GM04504 (cell line): ENCODE measurements at regions not wholly inside any gene's neighbourhood (a gene's known extent, or its start where the extent isn't known, plus 50 kb on each side); places are given as distances from the start of the nearest gene placed in this dataset.
"Not testable (repeated sequence)": the region's sequence is repeated elsewhere in the genome, so short reads cannot be mapped to it uniquely, and the experiment has no call there.

Source experiments
- DNase-seq: peaks from one replicate; pipeline ENCODE4 v3.0.0-alpha.2; 2012; ENCODE audit warnings: low read depth

- DNase-seq = no peak
Observed at GRCh38 chr3:193124861-193125260, 116.2 kb upstream of the PLAAT1 start.

GRCh38 chr3:193129607-193130006 lies 111.4 kb upstream of the PLAAT1 start:
- DNase-seq = no peak

- no peak for DNase-seq
Observed at GRCh38 chr3:193130576-193130975, 110.4 kb upstream of the PLAAT1 start.

- peak; percentile 13 for DNase-seq
Observed at GRCh38 chr3:193132241-193132640, 108.8 kb upstream of the PLAAT1 start.

GRCh38 chr3:193132964-193133363 lies 108.1 kb upstream of the PLAAT1 start:
- no peak for DNase-seq

GRCh38 chr3:193134856-193135255 lies 106.2 kb upstream of the PLAAT1 start:
- peak; percentile 74 for DNase-seq

- no peak for DNase-seq
Observed at GRCh38 chr3:193140381-193140780, 100.6 kb upstream of the PLAAT1 start.

GRCh38 chr3:193145248-193145647 lies 95.8 kb upstream of the PLAAT1 start:
- no peak for DNase-seq

- DNase-seq = no peak
Observed at GRCh38 chr3:193148688-193149473, 92.1 kb upstream of the PLAAT1 start.

GRCh38 chr3:193149998-193150397 lies 91.0 kb upstream of the PLAAT1 start:
- no peak for DNase-seq

- not testable (repeated sequence) for DNase-seq
Observed at GRCh38 chr3:193155044-193155781, 85.8 kb upstream of the PLAAT1 start.

GRCh38 chr3:193157051-193157450 lies 84.0 kb upstream of the PLAAT1 start:
- no peak for DNase-seq

GRCh38 chr3:193165431-193166120 lies 75.4 kb upstream of the PLAAT1 start:
- no peak for DNase-seq

GRCh38 chr3:193168931-193169330 lies 72.1 kb upstream of the PLAAT1 start:
- DNase-seq = no peak

- no peak for DNase-seq
Observed at GRCh38 chr3:193174140-193174539, 66.9 kb upstream of the PLAAT1 start.

- not testable (repeated sequence) for DNase-seq
Observed at GRCh38 chr3:193179332-193180012, 61.5 kb upstream of the PLAAT1 start.

- DNase-seq = no peak
Observed at GRCh38 chr3:193187070-193187722, 53.8 kb upstream of the PLAAT1 start.

GRCh38 chr3:193190146-193190786 lies 50.8 kb upstream of the PLAAT1 start:
- DNase-seq = no peak
